Activated gamma-delta T cell treated with anti-CD3 and anti-CD28 coated beads, Interleukin-2, amount 50 U/mL, for 16 hours (primary cell): ENCODE measurements at regions not wholly inside any gene's neighbourhood (a gene's known extent, or its start where the extent isn't known, plus 50 kb on each side); places are given as distances from the start of the nearest gene placed in this dataset.
"Not testable (repeated sequence)": the region's sequence is repeated elsewhere in the genome, so short reads cannot be mapped to it uniquely, and the experiment has no call there.

Experiments used
- DNase-seq: peaks from one replicate; pipeline ENCODE4 v3.0.0-alpha.2; 2020; ENCODE audit warnings: low read depth

GRCh38 chr2:195458936-195459335, 198.1 kb upstream of the SLC39A10 start:
- DNase-seq: no peak

- no peak for DNase-seq
These were observed 199.2 kb upstream of the SLC39A10 start for GRCh38 chr2:195457873-195458272.

GRCh38 chr2:195456771-195457170, 200.3 kb upstream of the SLC39A10 start:
- no peak for DNase-seq

- DNase-seq: no peak
These were observed 205.9 kb upstream of the SLC39A10 start for GRCh38 chr2:195451160-195451559.

- no peak for DNase-seq
These were observed 206.4 kb upstream of the SLC39A10 start for GRCh38 chr2:195450552-195451113.

- DNase-seq: no peak
These were observed 209.6 kb upstream of the SLC39A10 start for GRCh38 chr2:195447323-195447975.

- DNase-seq: no peak
These were observed 211.4 kb upstream of the SLC39A10 start for GRCh38 chr2:195445639-195446038.

- no peak for DNase-seq
These were observed 213.1 kb upstream of the SLC39A10 start for GRCh38 chr2:195443926-195444325.

- no peak for DNase-seq
These were observed 214.4 kb upstream of the SLC39A10 start for GRCh38 chr2:195442458-195443175.

GRCh38 chr2:195438692-195439091, 218.3 kb upstream of the SLC39A10 start:
- no peak for DNase-seq

- no peak for DNase-seq
These were observed 219.5 kb upstream of the SLC39A10 start for GRCh38 chr2:195437521-195437920.

GRCh38 chr2:195434346-195434745, 222.7 kb upstream of the SLC39A10 start:
- DNase-seq: no peak

- DNase-seq: not testable (repeated sequence)
These were observed 223.3 kb upstream of the SLC39A10 start for GRCh38 chr2:195433729-195434128.

GRCh38 chr2:195428673-195429072, 228.4 kb upstream of the SLC39A10 start:
- DNase-seq: no peak

- DNase-seq: no peak
These were observed 231.7 kb upstream of the SLC39A10 start for GRCh38 chr2:195425328-195425727.

- DNase-seq: no peak
These were observed 238.0 kb upstream of the SLC39A10 start for GRCh38 chr2:195419033-195419432.

GRCh38 chr2:195414537-195415100, 242.4 kb upstream of the SLC39A10 start:
- DNase-seq: no peak

GRCh38 chr2:195413944-195414343, 243.1 kb upstream of the SLC39A10 start:
- DNase-seq: no peak

GRCh38 chr2:195413422-195413821, 243.6 kb upstream of the SLC39A10 start:
- no peak for DNase-seq

- DNase-seq: no peak
These were observed 245.8 kb upstream of the SLC39A10 start for GRCh38 chr2:195411219-195411687.

GRCh38 chr2:195410074-195410671, 246.9 kb upstream of the SLC39A10 start:
- no peak for DNase-seq

- DNase-seq: no peak
These were observed 248.2 kb upstream of the SLC39A10 start for GRCh38 chr2:195408811-195409210.

GRCh38 chr2:195408196-195408595, 248.8 kb upstream of the SLC39A10 start:
- DNase-seq: no peak
